CD4-positive, alpha-beta T cell (primary cell): ENCODE measurements at regions not wholly inside any gene's neighbourhood (a gene's known extent, or its start where the extent isn't known, plus 50 kb on each side); places are given as distances from the start of the nearest gene placed in this dataset.
"Not testable (repeated sequence)": the region's sequence is repeated elsewhere in the genome, so short reads cannot be mapped to it uniquely, and the experiment has no call there.

ENCODE experiments used
- ATAC-seq: fragments of 200-7000 bp; cut with Tn5 transposase; one replicate; pipeline ENCODE4 v1.10.0; 2022; ENCODE audit warnings: mild to moderate bottlenecking; ENCODE audit not compliant: poor library complexity
- CTCF ChIA-PET: fragments of 350-600 bp; sonication (Branson Sonifier 250); formaldehyde crosslinking; loops from one replicate; lab custom pipeline; 2021; ENCODE audit warnings: antibody characterized with exemption, inconsistent platforms; lab: Charles Lee
- POLR2A ChIA-PET: fragments of 350-600 bp; sonication (Branson Sonifier 250); formaldehyde crosslinking; loops from one replicate; lab custom pipeline; 2021; ENCODE audit warnings: antibody characterized with exemption, inconsistent platforms; lab: Charles Lee
- DNase-seq, 14 experiments: peaks; one replicate each; pipeline ENCODE4 v3.0.0-alpha.2; 2013 to 2020; ENCODE audit warnings: mixed read lengths in 2 of 14
- H3K27ac ChIP-seq, 2 donors: one replicate each; pipeline versions ENCODE4 v1.5.1 to v1.7.0; 2013; ENCODE audit warnings: low read length in 2 of 2, low read depth in 1 of 2, mild to moderate bottlenecking in 1 of 2
- H3K27me3 ChIP-seq, 2 experiments: 1 replicate in 1 of 2; 2 replicates in 1 of 2; pipeline versions ENCODE4 v1.6.1 to v1.7.0; 2013; ENCODE audit warnings: low read length in 2 of 2, control low read depth in 1 of 2, mild to moderate bottlenecking in 1 of 2, moderate library complexity in 1 of 2; ENCODE audit not compliant: insufficient read depth in 2 of 2, control insufficient read depth in 1 of 2
- H3K36me3 ChIP-seq: one replicate; pipeline ENCODE4 v1.6.1; 2013; ENCODE audit warnings: low read length, control low read depth; ENCODE audit not compliant: insufficient read depth
- H3K4me1 ChIP-seq: one replicate; pipeline ENCODE4 v1.6.1; 2013; ENCODE audit warnings: low read length, control low read depth; ENCODE audit not compliant: insufficient read depth
- H3K4me3 ChIP-seq: one replicate; pipeline ENCODE4 v1.5.1; 2013; ENCODE audit warnings: mild to moderate bottlenecking, low read length, moderate library complexity
- H3K9me3 ChIP-seq, 2 experiments: 1 replicate in 1 of 2; 2 replicates in 1 of 2; pipeline versions ENCODE4 v1.6.1 to v1.7.0; 2013; ENCODE audit warnings: low read length in 2 of 2, mild to moderate bottlenecking in 2 of 2, control low read depth in 1 of 2, moderate library complexity in 1 of 2; ENCODE audit not compliant: control insufficient read depth in 1 of 2, insufficient read depth in 1 of 2
- H3K27ac Mint-ChIP-seq: one replicate; pipeline ENCODE4 v1.8.0; 2020; ENCODE audit warnings: mixed read lengths
- H3K27me3 Mint-ChIP-seq: one replicate; pipeline ENCODE4 v1.8.0; 2021; ENCODE audit warnings: mixed read lengths
- H3K36me3 Mint-ChIP-seq: one replicate; pipeline ENCODE4 v1.8.0; 2021; ENCODE audit warnings: low read depth, mixed read lengths
- H3K4me1 Mint-ChIP-seq: one replicate; pipeline ENCODE4 v1.8.0; 2021; ENCODE audit warnings: low read depth, mixed read lengths
- H3K4me3 Mint-ChIP-seq: one replicate; pipeline ENCODE4 v1.8.0; 2020; ENCODE audit warnings: mild to moderate bottlenecking, mixed read lengths
- H3K9me3 Mint-ChIP-seq: one replicate; pipeline ENCODE4 v1.8.0; 2020; ENCODE audit warnings: mixed read lengths
- intact Hi-C, 2 experiments: fragments of 100-400 bp; cut with DNase I in 1 of 2; cut with micrococcal nuclease in 1 of 2; formaldehyde crosslinking; loops; one replicate each; pipeline versions ENCODE4 v1.15.1 to v1.9.0; 2023 to 2025; cut with DNase I, micrococcal nuclease
- TF ChIP-seq, protein P1 (sequence below): fragments of 200-600 bp; IDR thresholded peaks from one replicate; pipeline ENCODE4 v1.8.0; 2022; ENCODE audit warnings: antibody characterized with exemption, mild to moderate bottlenecking

DNA sequence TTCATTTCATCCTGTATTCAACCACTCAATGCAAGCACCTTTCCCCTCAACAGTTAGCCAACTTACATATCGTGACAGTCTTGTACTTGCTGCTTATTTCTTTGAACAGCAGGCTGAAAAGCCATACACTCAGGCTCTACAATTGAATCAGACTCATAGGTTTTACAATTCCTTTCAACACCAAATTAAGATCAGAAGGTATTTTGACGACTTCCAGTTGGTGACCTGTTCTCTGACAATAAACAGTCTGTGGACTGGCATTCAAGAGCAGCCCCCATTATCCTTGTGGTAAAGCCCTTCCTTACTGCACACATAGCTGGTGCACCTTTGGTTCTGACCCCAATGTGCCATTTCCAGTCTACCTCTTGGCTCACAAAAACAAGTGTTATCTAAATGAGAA, 140.0 kb upstream of the MB21D2 start:
- H3K27ac ChIP-seq = no peak overlapping the region
- H3K36me3 ChIP-seq = no peaks in the 10 kb centered on the region
- peaks cover 0 to 6% of the 10 kb centered on the region in 2 experiments for H3K27me3 ChIP-seq
- H3K4me1 ChIP-seq = no peaks in the 10 kb centered on the region
- no peaks in the 10 kb centered on the region for H3K9me3 ChIP-seq
- TF ChIP-seq, protein P1, sequence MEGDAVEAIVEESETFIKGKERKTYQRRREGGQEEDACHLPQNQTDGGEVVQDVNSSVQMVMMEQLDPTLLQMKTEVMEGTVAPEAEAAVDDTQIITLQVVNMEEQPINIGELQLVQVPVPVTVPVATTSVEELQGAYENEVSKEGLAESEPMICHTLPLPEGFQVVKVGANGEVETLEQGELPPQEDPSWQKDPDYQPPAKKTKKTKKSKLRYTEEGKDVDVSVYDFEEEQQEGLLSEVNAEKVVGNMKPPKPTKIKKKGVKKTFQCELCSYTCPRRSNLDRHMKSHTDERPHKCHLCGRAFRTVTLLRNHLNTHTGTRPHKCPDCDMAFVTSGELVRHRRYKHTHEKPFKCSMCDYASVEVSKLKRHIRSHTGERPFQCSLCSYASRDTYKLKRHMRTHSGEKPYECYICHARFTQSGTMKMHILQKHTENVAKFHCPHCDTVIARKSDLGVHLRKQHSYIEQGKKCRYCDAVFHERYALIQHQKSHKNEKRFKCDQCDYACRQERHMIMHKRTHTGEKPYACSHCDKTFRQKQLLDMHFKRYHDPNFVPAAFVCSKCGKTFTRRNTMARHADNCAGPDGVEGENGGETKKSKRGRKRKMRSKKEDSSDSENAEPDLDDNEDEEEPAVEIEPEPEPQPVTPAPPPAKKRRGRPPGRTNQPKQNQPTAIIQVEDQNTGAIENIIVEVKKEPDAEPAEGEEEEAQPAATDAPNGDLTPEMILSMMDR = no peak
- H3K36me3 Mint-ChIP-seq = no peaks in the 10 kb centered on the region
- no peak overlapping the region for H3K27ac Mint-ChIP-seq
- DNase-seq = no peak
- no peak overlapping the region for H3K4me3 ChIP-seq
- peaks cover 12% of the 10 kb centered on the region for H3K27me3 Mint-ChIP-seq
- no peak overlapping the region for H3K4me3 Mint-ChIP-seq
- no peaks in the 10 kb centered on the region for H3K4me1 Mint-ChIP-seq
- ChIA-PET CTCF (no interaction called here), POLR2A (no interaction called here)
- intact Hi-C loops = no loop called here
- H3K9me3 Mint-ChIP-seq = no peaks in the 10 kb centered on the region
- ATAC-seq = no peak

DNA sequence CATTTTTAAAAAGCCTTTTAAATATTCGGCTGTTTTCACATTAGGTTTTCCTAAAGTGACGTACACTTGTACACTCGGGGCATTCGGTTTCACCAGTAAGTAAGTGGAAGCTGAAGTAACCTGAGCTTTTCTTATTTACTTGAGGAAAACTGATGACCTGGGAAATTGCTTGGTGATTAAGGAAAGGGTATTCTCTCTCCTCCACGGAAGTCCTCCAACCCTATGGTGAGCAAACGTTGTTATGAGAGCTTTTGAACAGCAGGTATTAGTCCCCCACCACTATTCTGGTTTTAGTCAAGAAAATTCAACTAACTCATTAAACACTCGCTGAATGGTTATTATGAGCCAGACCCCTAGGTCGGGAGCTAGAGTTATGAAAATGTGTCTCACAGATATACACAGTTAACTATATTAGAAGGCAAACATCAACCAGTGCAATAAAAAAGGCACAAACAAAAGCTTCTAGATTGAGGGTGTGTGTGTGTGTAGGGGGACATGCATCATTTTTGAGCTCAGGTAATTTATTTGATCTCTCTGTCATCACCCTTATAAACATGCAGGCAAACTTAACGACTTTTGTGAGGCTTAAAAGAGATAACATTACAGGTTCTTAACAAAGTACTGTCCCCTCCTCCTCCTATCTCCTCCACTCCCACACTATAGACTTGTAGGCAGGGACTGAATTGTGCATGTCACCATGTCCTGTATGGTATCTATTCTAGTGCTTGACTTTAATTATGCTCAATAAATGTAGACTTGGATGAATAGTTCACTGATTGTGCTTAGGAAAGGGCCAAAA, 143.3 kb upstream of the MB21D2 start:
- Histone ChIP-seq H3K27ac (no peak overlapping the region), H3K27me3 (peaks cover under 1 to 2% of the 10 kb centered on the region in 2 experiments), H3K36me3 (no peaks in the 10 kb centered on the region), H3K4me3 (no peak overlapping the region), H3K4me1 (no peaks in the 10 kb centered on the region), H3K9me3 (no peaks in the 10 kb centered on the region)
- TF ChIP-seq, protein P1 = no peak
- no peak overlapping the region for H3K27ac Mint-ChIP-seq
- POLR2A ChIA-PET = no interaction called here
- peaks cover 25% of the 10 kb centered on the region for H3K27me3 Mint-ChIP-seq
- CTCF ChIA-PET = no interaction called here
- intact Hi-C loops = no loop called here
- ATAC-seq (no peak), DNase-seq (no peak)
- H3K36me3 Mint-ChIP-seq = no peaks in the 10 kb centered on the region
- H3K4me3 Mint-ChIP-seq = no peak overlapping the region
- H3K4me1 Mint-ChIP-seq = no peaks in the 10 kb centered on the region
- H3K9me3 Mint-ChIP-seq = no peaks in the 10 kb centered on the region

DNA sequence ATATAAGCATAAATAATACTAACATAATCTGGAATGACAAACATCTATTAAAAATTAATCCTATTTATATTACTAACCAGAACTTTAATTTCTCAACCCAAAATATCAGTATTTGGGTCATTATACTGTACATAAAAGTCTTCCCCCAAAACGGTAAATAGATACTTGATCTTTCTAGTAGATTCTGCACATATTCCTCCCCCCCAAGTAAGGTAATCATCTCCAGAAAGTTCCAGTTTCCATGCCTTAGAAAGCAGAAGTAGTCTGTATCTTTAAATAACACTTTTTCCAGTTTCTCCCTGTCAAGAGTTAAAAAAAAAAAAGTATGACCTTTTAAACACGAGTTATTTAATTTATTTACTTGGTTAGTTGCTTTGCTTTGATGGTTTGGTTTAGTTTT, 150.7 kb upstream of the MB21D2 start:
- Mint-ChIP-seq H3K36me3 (no peaks in the 10 kb centered on the region), H3K27ac (no peak overlapping the region), H3K27me3 (peaks cover 19% of the 10 kb centered on the region), H3K9me3 (no peaks in the 10 kb centered on the region), H3K4me3 (no peak overlapping the region), H3K4me1 (no peaks in the 10 kb centered on the region)
- Histone ChIP-seq H3K27ac (no peak overlapping the region), H3K9me3 (no peaks in the 10 kb centered on the region), H3K36me3 (no peaks in the 10 kb centered on the region), H3K4me1 (no peaks in the 10 kb centered on the region), H3K4me3 (no peak overlapping the region), H3K27me3 (peaks cover 4% of the 10 kb centered on the region in 2 experiments)
- CTCF ChIA-PET = no interaction called here
- DNase-seq = no peak
- POLR2A ChIA-PET = no interaction called here
- intact Hi-C loops = no loop called here
- ATAC-seq = no peak
- TF ChIP-seq, protein P1 = no peak

DNA sequence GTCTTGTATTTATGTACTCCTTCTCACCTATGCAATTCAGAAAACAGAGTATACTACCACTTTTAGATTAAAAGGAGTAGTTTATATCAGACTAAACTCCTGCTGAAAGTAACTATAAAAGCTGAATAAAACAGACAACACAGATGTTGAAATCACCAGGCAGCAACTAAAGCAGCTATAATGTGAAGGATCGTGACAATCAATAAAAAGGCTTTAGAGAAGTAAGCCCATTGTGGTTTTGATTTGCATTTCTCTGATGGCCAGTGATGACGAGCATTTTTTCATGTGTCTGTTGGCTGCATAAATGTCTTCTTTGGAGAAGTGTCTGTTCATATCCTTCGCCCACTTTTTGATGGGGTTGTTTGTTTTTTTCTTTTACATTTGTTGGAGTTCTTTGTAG, 152.1 kb upstream of the MB21D2 start:
- H3K4me1 ChIP-seq, ATAC-seq, H3K27ac Mint-ChIP-seq, H3K4me3 ChIP-seq, H3K9me3 Mint-ChIP-seq, H3K4me3 Mint-ChIP-seq, POLR2A ChIA-PET, CTCF ChIA-PET, H3K27ac ChIP-seq, H3K36me3 ChIP-seq, H3K27me3 ChIP-seq, H3K9me3 ChIP-seq, DNase-seq, H3K36me3 Mint-ChIP-seq, H3K4me1 Mint-ChIP-seq, intact Hi-C loops: not testable (repeated sequence)
- peaks cover 13% of the 10 kb centered on the region for H3K27me3 Mint-ChIP-seq
